ENCODE measurements at regions not wholly inside any gene's neighbourhood (a gene's known extent, or its start where the extent isn't known, plus 50 kb on each side); places are given as distances from the start of the nearest gene placed in this dataset.

DNA sequence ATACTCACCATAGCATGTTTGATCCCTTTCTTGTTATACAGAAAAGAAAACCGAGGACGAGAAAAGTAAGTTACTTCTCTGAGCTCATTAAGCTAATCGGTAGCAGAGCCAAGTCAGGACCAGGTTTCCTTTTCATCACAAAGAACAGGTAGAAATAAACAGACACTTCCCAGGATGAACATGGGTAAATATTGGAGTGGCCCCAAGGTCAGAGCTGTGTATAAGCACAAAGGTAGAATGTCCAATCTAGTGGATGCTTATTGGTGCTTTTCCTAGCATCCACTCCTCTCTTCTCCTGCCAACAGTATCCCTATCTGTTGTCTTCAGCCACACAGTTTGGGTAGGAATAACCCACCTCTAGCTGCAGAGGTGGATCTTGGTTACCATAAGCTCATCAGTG is 52.8 kb upstream of the THUMPD3 start:
- Histone ChIP-seq H3K4me1 (peaks cover 0 to 7% (median 0%) of the 10 kb centered on the region in 9 donors), H3K4me3 (no peak overlapping the region), H3K36me3 (no peaks in the 10 kb centered on the region), H3K9me3 (no peaks in the 10 kb centered on the region), H3K27ac (no peak overlapping the region), H3K27me3 (no peaks in the 10 kb centered on the region)
- DNase-seq (no peak), ATAC-seq (no peak)
- intact Hi-C loops (cut with DNase I): no loop called here
- 93 to 97% methylated on average over 3 of the region's 3 CpGs for WGBS, 2 donors
- TF ChIP-seq, protein P1, sequence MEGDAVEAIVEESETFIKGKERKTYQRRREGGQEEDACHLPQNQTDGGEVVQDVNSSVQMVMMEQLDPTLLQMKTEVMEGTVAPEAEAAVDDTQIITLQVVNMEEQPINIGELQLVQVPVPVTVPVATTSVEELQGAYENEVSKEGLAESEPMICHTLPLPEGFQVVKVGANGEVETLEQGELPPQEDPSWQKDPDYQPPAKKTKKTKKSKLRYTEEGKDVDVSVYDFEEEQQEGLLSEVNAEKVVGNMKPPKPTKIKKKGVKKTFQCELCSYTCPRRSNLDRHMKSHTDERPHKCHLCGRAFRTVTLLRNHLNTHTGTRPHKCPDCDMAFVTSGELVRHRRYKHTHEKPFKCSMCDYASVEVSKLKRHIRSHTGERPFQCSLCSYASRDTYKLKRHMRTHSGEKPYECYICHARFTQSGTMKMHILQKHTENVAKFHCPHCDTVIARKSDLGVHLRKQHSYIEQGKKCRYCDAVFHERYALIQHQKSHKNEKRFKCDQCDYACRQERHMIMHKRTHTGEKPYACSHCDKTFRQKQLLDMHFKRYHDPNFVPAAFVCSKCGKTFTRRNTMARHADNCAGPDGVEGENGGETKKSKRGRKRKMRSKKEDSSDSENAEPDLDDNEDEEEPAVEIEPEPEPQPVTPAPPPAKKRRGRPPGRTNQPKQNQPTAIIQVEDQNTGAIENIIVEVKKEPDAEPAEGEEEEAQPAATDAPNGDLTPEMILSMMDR (IDR thresholded peaks at IDR 0.05): no peak

DNA sequence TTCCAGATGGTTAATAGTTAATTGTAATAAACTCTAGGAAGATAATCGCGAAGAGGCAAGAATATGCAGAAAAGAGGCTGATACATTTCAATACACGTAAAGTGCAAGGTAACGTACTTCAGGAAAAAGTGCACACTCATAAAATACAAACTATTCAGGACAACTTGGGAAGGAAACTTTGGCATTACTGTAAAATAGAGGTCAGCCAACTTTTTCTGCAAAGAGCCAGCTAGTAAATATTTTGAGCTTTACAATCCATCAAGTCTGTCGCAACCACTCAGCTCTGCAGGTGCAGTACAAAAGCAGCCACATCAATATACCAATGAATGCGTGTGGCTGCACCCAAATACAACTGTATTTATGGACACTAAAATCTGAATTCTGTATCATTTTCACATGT is 51.6 kb upstream of the THUMPD3 start:
- WGBS, 2 donors: 90 to 93% methylated on average over 6 of the region's 6 CpGs
- intact Hi-C loops (cut with DNase I): no loop called here
- no peak for DNase-seq
- TF ChIP-seq, protein P1 (IDR thresholded peaks at IDR 0.05): no peak
- H3K9me3 ChIP-seq: no peaks in the 10 kb centered on the region
- H3K4me3 ChIP-seq: no peak overlapping the region
- H3K27ac ChIP-seq: no peak overlapping the region
- no peaks in the 10 kb centered on the region for H3K27me3 ChIP-seq
- ATAC-seq: no peak
- H3K4me1 ChIP-seq: peaks cover 0 to 10% (median 0%) of the 10 kb centered on the region in 9 donors
- no peaks in the 10 kb centered on the region for H3K36me3 ChIP-seq

All from heart right ventricle (tissue), 16 donors.